ENCODE measurements at regions not wholly inside any gene's neighbourhood (a gene's known extent, or its start where the extent isn't known, plus 50 kb on each side); places are given as distances from the start of the nearest gene placed in this dataset.
"Not testable (repeated sequence)": the region's sequence is repeated elsewhere in the genome, so short reads cannot be mapped to it uniquely, and the experiment has no call there.

- no peaks in the 10 kb centered on the region for H3K27me3 ChIP-seq
- no peaks in the 10 kb centered on the region for H3K4me1 ChIP-seq (ENCODE audit: control insufficient read depth in 1 of 2, insufficient read depth in 1 of 2, low read depth in 1 of 2, low read length in 1 of 2)
- no peak overlapping the region for H3K4me3 ChIP-seq (ENCODE audit: low read depth in 1 of 2, low read length in 1 of 2)
- no peaks in the 10 kb centered on the region for H3K36me3 ChIP-seq
- no peak overlapping the region for H3K27ac ChIP-seq
- TF ChIP-seq CTCF (IDR thresholded peaks at IDR 0.05), result no peak
- H3K9me3 ChIP-seq, result no peaks in the 10 kb centered on the region
Observed at GRCh38 chr13:70518081-70518480, 409.8 kb upstream of the KLHL1 start.

- H3K36me3 ChIP-seq, result no peaks in the 10 kb centered on the region
- H3K4me3 ChIP-seq (ENCODE audit: low read depth in 1 of 2, low read length in 1 of 2), result no peak overlapping the region
- no peaks in the 10 kb centered on the region for H3K9me3 ChIP-seq
- no peaks in the 10 kb centered on the region for H3K27me3 ChIP-seq
- H3K4me1 ChIP-seq (ENCODE audit: control insufficient read depth in 1 of 2, insufficient read depth in 1 of 2, low read depth in 1 of 2, low read length in 1 of 2), result no peaks in the 10 kb centered on the region
- no peak overlapping the region for H3K27ac ChIP-seq
- no peak for TF ChIP-seq CTCF (IDR thresholded peaks at IDR 0.05)
Observed at GRCh38 chr13:70516226-70516625, 408.0 kb upstream of the KLHL1 start.

DNA sequence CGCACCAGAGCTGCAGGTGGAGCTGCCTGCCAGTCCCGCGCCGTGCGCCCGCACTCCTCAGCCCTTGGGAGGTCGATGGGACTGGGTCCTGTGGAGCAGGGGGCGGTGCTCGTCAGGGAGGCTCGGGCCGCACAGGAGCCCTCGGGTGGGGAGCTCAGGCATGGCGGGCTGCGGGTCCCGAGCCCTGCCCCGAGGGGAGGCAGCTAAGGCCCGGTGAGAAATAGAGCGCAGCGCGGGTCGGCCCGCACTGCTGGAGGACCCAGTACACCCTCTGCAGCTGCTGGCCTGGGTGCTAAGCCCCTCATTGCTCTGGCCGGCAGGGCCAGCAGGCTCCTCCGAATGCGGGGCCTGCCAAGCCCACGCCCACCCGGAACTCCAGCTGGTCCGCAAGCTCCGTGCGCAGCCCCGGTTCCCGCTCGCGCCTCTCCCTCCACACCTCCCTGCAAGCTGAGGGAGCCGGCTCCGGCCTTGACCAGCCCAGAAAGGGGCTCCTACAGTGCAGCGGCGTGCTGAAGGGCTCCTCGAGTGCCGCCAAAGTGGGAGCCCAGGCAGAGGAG lies 403.7 kb upstream of the KLHL1 start:
- not testable (repeated sequence) for H3K36me3 ChIP-seq; H3K9me3 ChIP-seq; H3K27me3 ChIP-seq; H3K4me1 ChIP-seq (ENCODE audit: control insufficient read depth in 1 of 2, insufficient read depth in 1 of 2, low read depth in 1 of 2, low read length in 1 of 2); H3K27ac ChIP-seq; H3K4me3 ChIP-seq (ENCODE audit: low read depth in 1 of 2, low read length in 1 of 2)

GRCh38 chr13:70505809-70506208 lies 397.6 kb upstream of the KLHL1 start:
- Histone ChIP-seq H3K4me3 (ENCODE audit: low read depth in 1 of 2, low read length in 1 of 2) (no peak overlapping the region), H3K4me1 (ENCODE audit: control insufficient read depth in 1 of 2, insufficient read depth in 1 of 2, low read depth in 1 of 2, low read length in 1 of 2) (no peaks in the 10 kb centered on the region), H3K27ac (no peak overlapping the region), H3K27me3 (no peaks in the 10 kb centered on the region), H3K36me3 (no peaks in the 10 kb centered on the region), H3K9me3 (no peaks in the 10 kb centered on the region)
- TF ChIP-seq CTCF (IDR thresholded peaks at IDR 0.05), result no peak

DNA sequence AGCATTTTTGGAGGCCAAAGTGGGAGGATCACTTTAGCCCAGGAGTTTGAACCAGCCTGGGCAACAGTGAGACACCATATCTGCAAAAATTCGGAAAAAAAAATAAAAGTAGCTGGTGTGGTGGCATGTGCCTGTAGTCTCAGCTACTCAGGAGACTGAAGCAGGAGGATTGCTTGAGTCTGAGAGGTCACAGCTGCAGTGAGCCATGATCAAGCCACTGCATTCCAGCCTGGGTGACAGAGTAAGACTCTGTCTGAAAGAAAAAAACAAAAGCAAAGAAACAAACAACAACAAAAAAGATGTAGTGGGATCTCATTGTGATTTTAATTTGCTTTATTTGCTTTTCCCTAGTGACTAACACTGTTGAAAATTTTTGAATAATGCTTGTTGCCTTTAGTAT lies 394.7 kb upstream of the KLHL1 start:
- H3K36me3 ChIP-seq, result no peaks in the 10 kb centered on the region
- no peaks in the 10 kb centered on the region for H3K4me1 ChIP-seq (ENCODE audit: control insufficient read depth in 1 of 2, insufficient read depth in 1 of 2, low read depth in 1 of 2, low read length in 1 of 2)
- no peaks in the 10 kb centered on the region for H3K9me3 ChIP-seq
- no peak overlapping the region for H3K4me3 ChIP-seq (ENCODE audit: low read depth in 1 of 2, low read length in 1 of 2)
- H3K27me3 ChIP-seq, result no peaks in the 10 kb centered on the region
- no peak overlapping the region for H3K27ac ChIP-seq
- no peak for TF ChIP-seq CTCF (IDR thresholded peaks at IDR 0.05)

- H3K36me3 ChIP-seq, result no peaks in the 10 kb centered on the region
- no peaks in the 10 kb centered on the region for H3K4me1 ChIP-seq (ENCODE audit: control insufficient read depth in 1 of 2, insufficient read depth in 1 of 2, low read depth in 1 of 2, low read length in 1 of 2)
- no peaks in the 10 kb centered on the region for H3K27me3 ChIP-seq
- no peaks in the 10 kb centered on the region for H3K9me3 ChIP-seq
- no peak overlapping the region for H3K27ac ChIP-seq
- TF ChIP-seq CTCF (IDR thresholded peaks at IDR 0.05), result no peak
- H3K4me3 ChIP-seq (ENCODE audit: low read depth in 1 of 2, low read length in 1 of 2), result no peak overlapping the region
Observed at GRCh38 chr13:70490320-70490935, 382.2 kb upstream of the KLHL1 start.
